ENCODE measurements at regions not wholly inside any gene's neighbourhood (a gene's known extent, or its start where the extent isn't known, plus 50 kb on each side); places are given as distances from the start of the nearest gene placed in this dataset.

GRCh38 chr3:64382153-64382552 is 156.9 kb upstream of the PRICKLE2 start:
- no peak for TF ChIP-seq CTCF (IDR thresholded peaks at IDR 0.05; ENCODE audit: low read depth, low read length)

DNA sequence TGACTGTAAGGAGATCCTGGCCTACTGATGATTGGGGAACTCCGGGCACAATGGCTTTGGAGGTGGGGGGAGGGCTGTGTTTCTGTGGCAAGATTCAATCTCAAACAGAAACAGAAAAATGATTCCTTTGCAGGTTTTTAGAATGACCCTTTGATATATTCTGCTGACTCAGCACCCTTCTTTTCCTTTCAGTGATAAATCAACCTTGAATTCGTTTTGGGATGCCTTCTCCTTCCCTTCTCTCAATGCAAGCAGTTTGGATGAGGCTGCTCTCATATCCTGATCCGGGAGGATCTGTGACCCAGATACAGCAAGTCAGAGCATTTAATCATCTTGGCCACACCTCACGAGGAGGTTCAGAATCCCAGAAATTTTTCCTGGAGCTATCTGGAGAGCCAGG is 156.1 kb upstream of the PRICKLE2 start:
- no peak for TF ChIP-seq CTCF (IDR thresholded peaks at IDR 0.05; ENCODE audit: low read depth, low read length)
- no peak for DNase-seq (ENCODE audit: extremely low read depth, low read depth)

More at GRCh38 chr3:64382153-64382552, 156.9 kb upstream of the PRICKLE2 start:
- DNase-seq (ENCODE audit: extremely low read depth, low read depth): no peak

- TF ChIP-seq CTCF (IDR thresholded peaks at IDR 0.05; ENCODE audit: low read depth, low read length): no peak
- no peak for DNase-seq (ENCODE audit: extremely low read depth, low read depth)
Measured at GRCh38 chr3:64380546-64380945, 155.3 kb upstream of the PRICKLE2 start.

DNA sequence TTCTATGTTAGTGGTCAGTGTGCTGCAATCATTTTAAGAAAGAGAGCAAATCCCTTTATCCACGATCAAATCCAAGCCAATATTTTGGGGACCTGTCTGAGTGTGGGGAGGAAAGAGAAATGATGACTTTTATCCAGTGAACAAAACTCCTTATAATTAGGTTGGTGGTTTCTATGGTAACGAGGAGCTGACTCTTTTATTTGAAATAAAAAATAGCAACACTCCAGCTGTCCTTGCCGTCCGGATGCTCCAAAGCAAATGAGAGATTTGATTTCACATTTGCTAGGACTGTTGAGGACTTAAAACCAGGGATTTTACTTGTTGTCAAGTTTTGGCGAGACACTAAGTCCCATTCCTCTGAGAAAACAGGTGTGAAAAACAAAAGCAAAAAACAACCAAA is 154.0 kb upstream of the PRICKLE2 start:
- no peak for TF ChIP-seq CTCF (IDR thresholded peaks at IDR 0.05; ENCODE audit: low read depth, low read length)
- DNase-seq (ENCODE audit: extremely low read depth, low read depth): no peak

- TF ChIP-seq CTCF (IDR thresholded peaks at IDR 0.05; ENCODE audit: low read depth, low read length): no peak
- no peak for DNase-seq (ENCODE audit: extremely low read depth, low read depth)
Measured at GRCh38 chr3:64377942-64378341, 152.7 kb upstream of the PRICKLE2 start.

GRCh38 chr3:64375737-64376136 is 150.5 kb upstream of the PRICKLE2 start:
- TF ChIP-seq CTCF (IDR thresholded peaks at IDR 0.05; ENCODE audit: low read depth, low read length): no peak
- no peak for DNase-seq (ENCODE audit: extremely low read depth, low read depth)

DNA sequence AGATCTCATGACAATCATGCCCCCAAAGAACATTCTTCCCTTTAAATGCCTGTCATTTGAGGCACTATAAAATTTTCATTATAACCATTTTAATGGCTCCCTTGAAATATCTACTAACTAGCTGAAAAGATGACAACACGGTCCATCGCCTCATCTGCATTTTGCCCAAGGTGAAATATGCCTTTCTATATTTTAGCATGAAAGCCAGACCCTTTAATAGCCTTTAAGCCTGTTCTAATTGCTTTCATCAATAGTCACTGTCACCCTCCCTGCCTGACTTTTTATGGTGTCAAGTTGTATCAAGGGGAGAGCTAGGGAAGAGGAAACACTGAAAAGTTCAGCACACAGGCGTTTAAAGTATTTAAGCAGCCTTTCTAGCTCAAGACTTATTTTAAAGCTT is 144.1 kb upstream of the PRICKLE2 start:
- TF ChIP-seq CTCF (IDR thresholded peaks at IDR 0.05; ENCODE audit: low read depth, low read length): no peak
- DNase-seq (ENCODE audit: extremely low read depth, low read depth): no peak
